ENCODE measurements at regions not wholly inside any gene's neighbourhood (a gene's known extent, or its start where the extent isn't known, plus 50 kb on each side); places are given as distances from the start of the nearest gene placed in this dataset.

DNA sequence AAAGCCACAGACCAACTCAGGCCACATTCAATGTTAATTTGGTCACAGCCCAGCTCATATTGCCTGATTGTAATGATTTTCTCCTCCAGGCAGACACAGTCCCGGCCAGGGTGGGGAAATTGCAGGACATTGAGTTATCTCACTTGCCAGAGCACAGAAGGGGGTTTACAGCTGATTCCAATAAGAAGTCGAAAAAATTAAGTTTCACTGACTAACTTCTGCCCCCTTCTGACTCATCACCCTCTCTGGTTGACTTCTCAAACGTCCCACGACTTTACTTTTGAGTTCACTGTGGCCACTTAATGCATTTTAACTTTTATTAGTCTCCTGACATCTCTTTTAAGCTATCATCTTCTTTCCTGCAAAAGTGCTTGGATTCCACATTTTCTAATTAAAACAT lies 321.4 kb upstream of the WWC1 start:
- TF ChIP-seq ZNF8 (CRISPR knock-in tag; IDR thresholded peaks at IDR 0.05) = no peak
- TF ChIP-seq ARNTL (CRISPR knock-in tag; IDR thresholded peaks at IDR 0.05; ENCODE audit: borderline replicate concordance, low read depth) = no peak
- no peak for TF ChIP-seq CSRNP3 (CRISPR knock-in tag; IDR thresholded peaks at IDR 0.05)
- no peak for TF ChIP-seq BACH2 (CRISPR knock-in tag; IDR thresholded peaks at IDR 0.05; ENCODE audit: borderline replicate concordance)
- TF ChIP-seq ZC3H10 (CRISPR knock-in tag; IDR thresholded peaks at IDR 0.05) = no peak

Data from SK-N-SH treated with all-trans-retinoic acid at 6 μM for 48 hours (cell line).